Testis (tissue), 2 donors: ENCODE measurements at regions not wholly inside any gene's neighbourhood (a gene's known extent, or its start where the extent isn't known, plus 50 kb on each side); places are given as distances from the start of the nearest gene placed in this dataset.

Experiments used
- DNase-seq: peaks from one replicate; pipeline ENCODE4 v3.0.0-alpha.2; 2019
- H3K27ac ChIP-seq, 2 donors: fragments of 200-600 bp; sonication (generic); one replicate each; pipeline ENCODE4 v1.5.1; 2019
- H3K27me3 ChIP-seq: fragments of 200-600 bp; sonication (generic); one replicate; pipeline ENCODE4 v1.5.1; 2019
- H3K36me3 ChIP-seq: fragments of 200-600 bp; sonication (generic); one replicate; pipeline ENCODE4 v1.5.1; 2017; ENCODE audit warnings: low read depth; ENCODE audit errors: missing control alignments
- H3K4me1 ChIP-seq: fragments of 200-600 bp; sonication (generic); one replicate; pipeline ENCODE4 v1.5.1; 2019
- H3K4me3 ChIP-seq, 2 donors: fragments of 200-600 bp; sonication (generic); one replicate each; pipeline ENCODE4 v1.5.1; 2017 to 2019
- H3K9me3 ChIP-seq: fragments of 200-600 bp; sonication (generic); one replicate; pipeline ENCODE4 v1.5.1; 2017
- POLR2A ChIP-seq: fragments of 450-650 bp; IDR thresholded peaks from one replicate; pipeline ENCODE4 v1.6.1; 2017; ENCODE audit warnings: antibody characterized with exemption, mild to moderate bottlenecking, moderate library complexity
- WGBS, 2 donors: methylation state at CpG; one replicate each; pipeline ENCODE4 v1.1.5; 2018; 5-methylcytosine and 5-hydroxymethylcytosine counted together
- intact Hi-C: fragments of 100-400 bp; cut with DNase I; formaldehyde crosslinking; loops from one replicate; pipeline ENCODE4 v1.15.1; 2023; ENCODE audit warnings: low total_unique reads
- TF ChIP-seq, protein P1 (sequence below), 3 experiments: fragments of 450-650 bp in 2 of 3; fragments of 200-600 bp in 1 of 3; sonication (generic) in 1 of 3; IDR thresholded peaks; one replicate each; pipeline ENCODE4 v1.5.1; 2016 to 2019; ENCODE audit warnings: antibody characterized with exemption in 3 of 3, mild to moderate bottlenecking in 2 of 3, moderate library complexity in 1 of 3

GRCh38 chr15:47872869-47873432 is 155.6 kb downstream of the SEMA6D start:
- Histone ChIP-seq H3K4me3 (no peak overlapping the region), H3K9me3 (no peaks in the 10 kb centered on the region), H3K4me1 (peaks cover 8% of the 10 kb centered on the region), H3K27me3 (no peaks in the 10 kb centered on the region), H3K27ac (no peak overlapping the region), H3K36me3 (no peaks in the 10 kb centered on the region)
- WGBS, 2 donors: 49 to 63% methylated on average over 7 of the region's 7 CpGs
- DNase-seq: peak; percentile 14
- intact Hi-C loops: no loop called here
- no peak for TF ChIP-seq POLR2A

DNA sequence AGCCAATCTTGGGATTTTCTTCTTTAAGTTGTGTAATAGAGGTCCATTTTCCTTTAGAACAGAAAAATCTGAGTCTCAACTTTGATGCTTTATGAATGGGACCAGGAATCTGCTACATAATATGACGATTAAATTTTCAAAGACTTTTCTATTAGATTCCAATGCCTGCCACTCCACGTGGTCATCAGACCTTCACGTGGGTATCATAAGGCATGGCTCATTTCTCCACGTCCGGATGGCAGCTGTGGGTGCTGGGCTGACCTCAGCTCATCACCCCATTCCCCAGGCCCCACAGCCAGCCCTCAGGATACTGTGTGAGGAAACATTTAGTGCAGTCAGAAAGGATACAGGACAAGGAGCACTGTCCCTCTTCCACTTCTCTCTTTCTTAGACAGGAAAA is 159.7 kb downstream of the SEMA6D start:
- TF ChIP-seq, protein P1, sequence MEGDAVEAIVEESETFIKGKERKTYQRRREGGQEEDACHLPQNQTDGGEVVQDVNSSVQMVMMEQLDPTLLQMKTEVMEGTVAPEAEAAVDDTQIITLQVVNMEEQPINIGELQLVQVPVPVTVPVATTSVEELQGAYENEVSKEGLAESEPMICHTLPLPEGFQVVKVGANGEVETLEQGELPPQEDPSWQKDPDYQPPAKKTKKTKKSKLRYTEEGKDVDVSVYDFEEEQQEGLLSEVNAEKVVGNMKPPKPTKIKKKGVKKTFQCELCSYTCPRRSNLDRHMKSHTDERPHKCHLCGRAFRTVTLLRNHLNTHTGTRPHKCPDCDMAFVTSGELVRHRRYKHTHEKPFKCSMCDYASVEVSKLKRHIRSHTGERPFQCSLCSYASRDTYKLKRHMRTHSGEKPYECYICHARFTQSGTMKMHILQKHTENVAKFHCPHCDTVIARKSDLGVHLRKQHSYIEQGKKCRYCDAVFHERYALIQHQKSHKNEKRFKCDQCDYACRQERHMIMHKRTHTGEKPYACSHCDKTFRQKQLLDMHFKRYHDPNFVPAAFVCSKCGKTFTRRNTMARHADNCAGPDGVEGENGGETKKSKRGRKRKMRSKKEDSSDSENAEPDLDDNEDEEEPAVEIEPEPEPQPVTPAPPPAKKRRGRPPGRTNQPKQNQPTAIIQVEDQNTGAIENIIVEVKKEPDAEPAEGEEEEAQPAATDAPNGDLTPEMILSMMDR (IDR thresholded peaks at IDR 0.05): no peak
- TF ChIP-seq POLR2A: no peak
- Histone ChIP-seq H3K9me3 (no peaks in the 10 kb centered on the region), H3K27me3 (no peaks in the 10 kb centered on the region), H3K36me3 (no peaks in the 10 kb centered on the region), H3K27ac (no peak overlapping the region), H3K4me3 (no peak overlapping the region), H3K4me1 (peaks cover 8% of the 10 kb centered on the region)
- WGBS, 2 donors: 78 to 81% methylated on average over 5 of the region's 5 CpGs
- intact Hi-C loops: no loop called here
- DNase-seq: no peak

DNA sequence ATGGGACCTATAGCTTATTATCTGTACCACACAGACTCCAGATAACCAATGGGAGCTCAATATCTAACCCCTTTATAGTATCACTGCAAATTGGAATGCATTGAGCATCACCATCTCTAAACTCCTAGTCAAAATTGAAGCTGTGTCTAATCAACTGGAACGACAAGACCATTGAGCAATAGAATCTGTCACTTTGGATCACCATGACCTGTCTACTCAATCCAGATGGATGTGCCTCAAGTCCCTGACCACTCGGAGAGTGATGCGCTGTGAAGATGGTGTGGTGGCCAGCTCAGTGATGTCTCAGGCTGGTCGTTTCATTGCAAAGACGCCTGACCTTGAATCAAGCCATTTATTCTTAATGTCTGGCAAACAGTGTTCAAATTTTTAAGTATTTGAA is 160.5 kb downstream of the SEMA6D start:
- Histone ChIP-seq H3K4me3 (no peak overlapping the region), H3K27me3 (no peaks in the 10 kb centered on the region), H3K4me1 (peaks cover 8% of the 10 kb centered on the region), H3K36me3 (no peaks in the 10 kb centered on the region), H3K9me3 (no peaks in the 10 kb centered on the region), H3K27ac (no peak overlapping the region)
- intact Hi-C loops: no loop called here
- 81 to 84% methylated on average over 5 of the region's 5 CpGs for WGBS, 2 donors
- no peak for DNase-seq
- TF ChIP-seq, protein P1 (IDR thresholded peaks at IDR 0.05): no peak
- TF ChIP-seq POLR2A: no peak

- intact Hi-C loops: no loop called here
- 75 to 85% methylated on average over 4 of the region's 4 CpGs for WGBS, 2 donors
These were observed 168.6 kb downstream of the SEMA6D start for GRCh38 chr15:47885920-47886319.

DNA sequence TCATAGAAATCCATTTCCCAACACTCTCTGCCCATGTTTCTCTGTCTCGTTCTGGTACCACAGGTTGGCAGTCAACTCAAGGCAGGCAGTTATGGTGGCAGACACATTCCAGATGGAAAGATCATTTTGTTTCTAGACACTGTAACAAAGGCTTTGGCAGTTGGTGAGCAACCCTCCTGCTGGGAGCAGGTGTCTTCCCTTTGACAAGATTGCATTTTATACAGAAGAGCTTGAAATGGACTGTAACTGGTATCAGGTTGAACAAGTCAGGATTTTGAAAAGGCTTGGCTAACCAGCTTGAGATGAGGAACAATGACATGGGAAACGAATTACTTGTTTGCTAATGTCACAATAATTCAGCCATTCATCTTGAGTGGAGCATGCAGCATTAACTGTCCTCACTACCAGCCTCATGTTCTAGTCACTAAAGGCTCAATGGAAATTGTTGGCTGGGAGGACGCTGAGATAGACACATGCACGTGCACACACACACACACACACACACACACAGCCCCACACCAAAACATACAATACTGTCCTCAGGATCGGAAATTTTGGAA is 170.0 kb downstream of the SEMA6D start:
- DNase-seq: no peak
- no peak overlapping the region for H3K4me3 ChIP-seq
- 89 to 96% methylated on average over 5 of the region's 5 CpGs for WGBS, 2 donors
- no peaks in the 10 kb centered on the region for H3K36me3 ChIP-seq
- H3K9me3 ChIP-seq: no peaks in the 10 kb centered on the region
- TF ChIP-seq, protein P1 (IDR thresholded peaks at IDR 0.05): no peak
- TF ChIP-seq POLR2A: no peak
- H3K27me3 ChIP-seq: no peaks in the 10 kb centered on the region
- H3K27ac ChIP-seq: no peak overlapping the region
- H3K4me1 ChIP-seq: no peaks in the 10 kb centered on the region
- intact Hi-C loops: no loop called here

More at GRCh38 chr15:47885920-47886319, 168.6 kb downstream of the SEMA6D start:
- H3K36me3 ChIP-seq: no peaks in the 10 kb centered on the region
- no peaks in the 10 kb centered on the region for H3K27me3 ChIP-seq
- TF ChIP-seq POLR2A: no peak
- TF ChIP-seq, protein P1 (IDR thresholded peaks at IDR 0.05): no peak
- H3K4me3 ChIP-seq: no peak overlapping the region
- no peak overlapping the region for H3K27ac ChIP-seq
- DNase-seq: no peak
- no peaks in the 10 kb centered on the region for H3K4me1 ChIP-seq
- no peaks in the 10 kb centered on the region for H3K9me3 ChIP-seq
